Posterior cingulate gyrus (tissue), 11 donors: ENCODE measurements at regions not wholly inside any gene's neighbourhood (a gene's known extent, or its start where the extent isn't known, plus 50 kb on each side); places are given as distances from the start of the nearest gene placed in this dataset.
"Not testable (repeated sequence)": the region's sequence is repeated elsewhere in the genome, so short reads cannot be mapped to it uniquely, and the experiment has no call there.

Experiments used
- DNase-seq, 10 donors: peaks; one replicate each; pipeline versions ENCODE4 v3.0.0 to v3.0.0-alpha.2; 2020 to 2021; ENCODE audit warnings: mixed read lengths in 3 of 10
- intact Hi-C: fragments of 100-400 bp; cut with DNase I; formaldehyde crosslinking; loops from one replicate; pipeline ENCODE4 v1.15.1; 2023

- intact Hi-C loops = no loop called here
- DNase-seq = peak in 1 of 10 donors; percentile 61
These were observed 63.1 kb downstream of the MTNR1B start for GRCh38 chr11:93032580-93032979.

- DNase-seq = no peak
- intact Hi-C loops = no loop called here
These were observed 63.6 kb downstream of the MTNR1B start for GRCh38 chr11:93033093-93033492.

GRCh38 chr11:93034031-93034722 lies 64.7 kb downstream of the MTNR1B start:
- intact Hi-C loops = no loop called here
- no peak for DNase-seq

- intact Hi-C loops = no loop called here
- no peak for DNase-seq
These were observed 65.2 kb downstream of the MTNR1B start for GRCh38 chr11:93034723-93035039.

GRCh38 chr11:93038521-93038920 lies 69.1 kb downstream of the MTNR1B start:
- intact Hi-C loops = no loop called here
- no peak for DNase-seq

GRCh38 chr11:93039531-93040240 lies 70.2 kb downstream of the MTNR1B start:
- DNase-seq = no peak
- intact Hi-C loops = no loop called here

GRCh38 chr11:93041682-93042081 lies 72.2 kb downstream of the MTNR1B start:
- DNase-seq = no peak
- intact Hi-C loops = no loop called here

- not testable (repeated sequence) for DNase-seq
These were observed 73.7 kb downstream of the MTNR1B start for GRCh38 chr11:93043186-93043585.

GRCh38 chr11:93049740-93050139 lies 80.3 kb downstream of the MTNR1B start:
- no peak for DNase-seq

More at GRCh38 chr11:93043186-93043585, 73.7 kb downstream of the MTNR1B start:
- intact Hi-C loops = not testable (repeated sequence)

GRCh38 chr11:93051186-93051585 lies 81.7 kb downstream of the MTNR1B start:
- DNase-seq = no peak
- intact Hi-C loops = no loop called here

More at GRCh38 chr11:93049740-93050139, 80.3 kb downstream of the MTNR1B start:
- intact Hi-C loops = no loop called here

- no peak for DNase-seq
- intact Hi-C loops = no loop called here
These were observed 84.4 kb downstream of the MTNR1B start for GRCh38 chr11:93053864-93054263.

- no peak for DNase-seq
- intact Hi-C loops = no loop called here
These were observed 84.8 kb downstream of the MTNR1B start for GRCh38 chr11:93054279-93054678.

GRCh38 chr11:93054881-93055280 lies 85.4 kb downstream of the MTNR1B start:
- peak in 1 of 10 donors; percentile 66 for DNase-seq
- intact Hi-C loops = no loop called here

GRCh38 chr11:93059117-93059957 lies 89.9 kb downstream of the MTNR1B start:
- intact Hi-C loops = no loop called here
- no peak for DNase-seq

GRCh38 chr11:93063086-93063485 lies 93.6 kb downstream of the MTNR1B start:
- DNase-seq = no peak
- intact Hi-C loops = no loop called here

- DNase-seq, intact Hi-C loops: not testable (repeated sequence)
These were observed 95.7 kb downstream of the MTNR1B start for GRCh38 chr11:93065074-93065674.

GRCh38 chr11:93067881-93068390 lies 98.5 kb downstream of the MTNR1B start:
- intact Hi-C loops = no loop called here
- no peak for DNase-seq

- intact Hi-C loops = no loop called here
These were observed 102.9 kb downstream of the MTNR1B start for GRCh38 chr11:93072229-93072914.

GRCh38 chr11:93073026-93073425 lies 103.6 kb downstream of the MTNR1B start:
- no peak for DNase-seq
- intact Hi-C loops = no loop called here

More at GRCh38 chr11:93072229-93072914, 102.9 kb downstream of the MTNR1B start:
- DNase-seq = no peak
